Superior temporal gyrus (tissue), 1 donor: ENCODE measurements at regions not wholly inside any gene's neighbourhood (a gene's known extent, or its start where the extent isn't known, plus 50 kb on each side); places are given as distances from the start of the nearest gene placed in this dataset.

Experiments used
- DNase-seq: peaks from one replicate; pipeline ENCODE4 v3.0.0-alpha.2; 2016; ENCODE audit errors: extremely low spot score

DNA sequence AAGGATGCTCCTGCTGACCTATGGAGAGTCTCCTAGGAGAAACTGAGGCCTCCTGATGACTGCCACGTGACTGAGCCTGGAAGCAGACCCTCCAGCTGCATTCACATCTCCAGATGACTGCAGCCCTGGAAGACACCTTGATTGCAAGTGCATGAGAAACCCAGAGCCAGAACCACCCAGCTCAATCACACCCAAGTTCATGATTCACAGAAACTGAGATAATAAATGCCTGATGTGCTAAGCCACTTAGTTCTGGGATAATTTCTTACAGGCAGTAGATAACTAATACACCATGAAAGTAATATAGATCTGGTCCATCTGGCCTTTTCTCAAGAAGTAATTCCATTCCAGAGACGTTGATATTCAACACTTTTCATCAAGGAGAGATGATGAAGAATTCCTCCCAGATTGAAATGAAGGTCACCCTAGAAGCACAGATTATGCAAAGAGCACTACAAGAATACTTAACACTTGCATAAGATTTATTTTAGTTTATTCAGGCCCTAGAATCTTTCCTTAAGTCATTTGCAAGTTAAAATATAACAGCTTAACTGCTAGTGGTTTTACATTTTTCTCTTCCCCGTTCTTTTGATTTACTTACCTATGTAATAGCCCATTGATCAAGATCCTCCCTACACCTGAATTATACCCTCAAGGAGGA is 208.2 kb upstream of the INHBA start:
- no peak for DNase-seq

DNA sequence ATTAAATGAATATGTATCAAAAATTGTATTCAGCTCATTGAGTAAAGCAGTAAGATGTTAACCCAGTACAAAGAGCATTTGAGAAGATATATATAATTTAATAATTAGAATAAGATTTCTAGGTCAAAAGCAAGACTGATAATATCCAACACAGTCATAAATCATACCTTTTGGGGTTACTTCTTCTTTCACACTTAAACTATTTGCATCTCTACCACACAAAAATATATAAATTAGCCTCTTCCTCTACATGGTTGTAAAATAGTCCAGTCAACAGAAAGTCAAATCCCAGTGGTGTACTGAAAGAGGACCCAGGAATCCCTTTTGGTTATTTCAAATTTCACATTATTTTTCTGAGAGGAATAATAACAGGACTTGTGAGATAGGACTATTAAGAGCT is 204.6 kb upstream of the INHBA start:
- DNase-seq: no peak

DNA sequence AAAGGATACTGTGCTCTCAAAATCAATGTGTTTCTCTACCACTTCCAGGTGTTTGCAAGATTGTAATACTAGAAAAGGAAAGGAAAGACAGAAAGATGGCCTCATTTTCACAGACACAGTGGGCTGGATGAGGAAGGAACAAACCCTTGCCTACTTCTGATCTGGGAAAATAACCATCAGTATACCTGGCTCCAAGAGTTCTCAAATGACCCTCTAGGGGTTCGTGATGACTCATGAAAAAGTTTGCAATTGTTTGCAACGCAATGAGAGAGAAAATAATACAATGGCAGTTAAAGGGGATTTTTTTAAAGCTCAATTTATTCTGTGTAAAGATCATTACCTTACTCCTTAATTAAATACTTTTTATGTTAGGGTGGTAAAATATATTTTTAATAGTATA is 197.6 kb upstream of the INHBA start:
- no peak for DNase-seq

GRCh38 chr7:41899823-41900433 is 197.0 kb upstream of the INHBA start:
- no peak for DNase-seq

DNA sequence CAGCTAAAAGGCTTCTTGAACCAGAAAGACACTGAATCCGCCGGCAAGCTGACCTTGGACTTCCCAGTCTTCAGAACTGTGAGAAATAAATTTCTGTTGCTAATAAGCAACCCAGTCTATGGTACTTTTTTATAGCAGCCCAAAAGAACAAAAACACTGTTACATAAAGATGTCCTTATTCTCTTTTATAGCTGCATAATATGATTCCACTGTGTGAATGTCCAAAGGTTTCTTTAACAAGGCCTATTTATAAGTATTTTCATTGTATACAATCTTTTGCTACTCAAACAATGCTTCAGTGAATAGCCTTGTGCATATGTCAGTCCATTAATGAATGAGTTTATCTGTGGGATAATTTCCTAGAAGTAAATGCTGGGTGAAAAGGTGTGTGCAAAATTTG is 190.8 kb upstream of the INHBA start:
- DNase-seq: no peak

DNA sequence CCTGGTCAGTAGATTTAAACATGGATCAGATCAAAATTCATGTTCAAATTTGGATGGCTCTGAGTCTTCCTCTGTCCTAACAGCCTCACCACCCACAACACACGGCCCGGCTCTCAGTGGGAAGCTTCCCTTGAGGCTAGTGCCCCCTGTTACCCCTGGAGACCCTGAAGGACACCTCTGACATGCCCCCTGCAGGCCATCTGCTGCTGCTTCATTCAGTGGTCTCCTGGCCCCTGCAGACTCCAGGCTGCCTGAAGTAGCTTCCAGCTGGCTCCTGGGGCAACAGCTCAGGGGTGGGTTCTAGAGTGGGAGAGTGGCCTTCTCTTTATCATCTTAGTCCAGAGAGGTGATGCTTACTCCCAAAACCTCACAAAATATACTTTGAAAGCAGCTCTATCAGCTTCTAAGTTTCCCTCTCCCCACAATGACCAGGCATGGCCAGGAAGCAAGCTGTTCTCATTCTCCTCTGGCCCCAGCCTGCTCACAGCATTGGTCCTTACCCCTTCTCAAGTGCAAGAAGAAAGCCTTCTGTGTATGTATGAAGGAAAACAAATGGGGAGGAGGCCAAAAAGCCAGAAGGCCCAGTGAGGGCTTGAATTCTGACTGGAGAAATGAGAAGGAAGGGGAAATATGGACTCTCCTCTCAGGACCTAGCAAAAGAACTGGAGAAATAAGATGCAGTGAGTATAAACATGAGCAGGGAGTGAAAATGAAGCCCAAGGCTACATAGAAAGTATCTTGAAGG is 189.6 kb upstream of the INHBA start:
- DNase-seq: no peak

DNA sequence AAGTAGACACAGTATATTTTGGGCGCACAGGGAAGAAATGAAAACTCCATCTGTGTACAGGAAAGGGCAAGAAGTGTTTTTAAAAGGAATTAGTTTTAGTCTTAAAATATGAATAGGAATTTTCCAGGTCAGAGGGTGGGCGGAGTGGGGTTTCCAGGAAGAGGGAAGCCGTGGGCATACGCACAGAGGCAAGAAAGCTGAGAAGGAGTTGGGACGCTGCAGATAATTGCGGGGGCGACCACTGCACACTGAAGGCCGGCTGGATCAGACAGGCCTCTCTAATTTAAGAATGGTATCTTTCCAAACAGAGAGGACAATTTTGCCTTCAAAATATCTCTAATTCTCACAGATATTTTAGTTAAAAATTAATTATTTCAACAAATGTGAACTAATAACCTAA is 189.1 kb upstream of the INHBA start:
- no peak for DNase-seq

DNA sequence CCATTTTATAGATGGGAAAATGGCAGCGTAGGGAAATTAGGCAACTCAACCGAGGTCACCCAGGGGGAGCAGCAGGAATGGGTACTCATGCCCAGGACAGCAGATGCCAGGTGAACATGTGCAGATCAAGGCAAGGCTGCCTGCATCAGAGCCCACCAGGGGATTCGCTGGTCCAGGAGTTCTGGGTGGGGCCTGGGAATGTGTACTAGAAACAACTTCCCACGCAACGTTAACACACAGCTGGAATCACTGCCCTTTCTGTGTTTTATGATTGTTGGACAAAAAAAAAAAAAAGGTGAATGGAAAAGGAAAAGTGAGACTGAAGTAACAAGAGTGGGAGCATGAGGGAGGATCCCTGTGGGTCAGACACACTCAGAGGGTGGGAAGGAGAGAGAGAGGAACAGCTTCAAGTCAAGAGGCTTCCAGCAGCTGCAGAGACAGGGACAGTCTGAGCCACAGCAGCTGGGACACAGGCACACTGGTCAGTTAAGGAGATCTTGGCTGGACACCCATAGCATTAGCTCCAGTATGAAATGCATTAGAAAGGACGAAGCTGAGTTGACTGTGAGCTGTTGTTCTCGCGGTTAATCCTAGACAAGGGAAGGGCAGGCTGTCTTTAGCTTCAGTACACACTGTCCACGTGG is 187.9 kb upstream of the INHBA start:
- DNase-seq: no peak

GRCh38 chr7:41889472-41889871 is 186.6 kb upstream of the INHBA start:
- no peak for DNase-seq

DNA sequence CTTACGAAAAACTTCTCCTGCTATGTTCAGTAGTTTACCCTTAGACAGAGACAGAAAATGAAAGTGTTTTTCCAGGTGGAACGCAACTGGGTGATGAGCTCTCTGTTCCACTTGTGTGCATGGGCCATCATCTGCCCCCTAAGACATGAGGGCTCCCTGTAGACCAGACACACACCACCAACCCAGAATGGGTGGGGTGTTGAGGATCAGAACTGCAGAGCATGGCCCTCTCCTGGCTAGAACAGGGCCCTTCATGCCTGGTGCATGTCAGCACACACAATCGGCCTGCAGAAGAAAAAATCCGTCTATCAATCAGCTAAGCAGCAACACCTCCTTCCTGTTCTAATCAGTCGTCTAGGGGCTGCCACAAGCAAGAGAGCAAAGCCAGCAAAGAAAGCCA is 186.2 kb upstream of the INHBA start:
- no peak for DNase-seq

DNA sequence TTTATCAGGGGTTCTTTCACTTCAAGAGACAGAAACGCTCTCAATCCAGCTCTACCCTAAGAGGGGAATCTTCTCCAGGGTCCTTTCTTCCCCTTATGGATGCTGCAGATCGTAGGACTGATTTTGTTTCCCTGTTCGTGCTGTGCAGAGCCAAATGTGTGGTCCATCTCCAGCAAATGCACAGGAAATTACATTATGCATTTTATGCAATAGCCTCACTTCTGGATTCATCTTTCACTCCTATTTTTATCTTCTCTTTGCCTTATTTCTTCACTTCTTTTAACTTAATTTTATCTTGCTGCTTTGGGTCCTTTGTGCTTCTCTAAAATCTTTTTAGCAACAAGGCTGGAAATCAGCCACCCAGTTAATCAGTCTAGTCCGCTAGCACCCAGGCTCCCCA is 184.5 kb upstream of the INHBA start:
- DNase-seq: no peak

- DNase-seq: no peak
Measured at GRCh38 chr7:41886901-41887311, 184.0 kb upstream of the INHBA start.

DNA sequence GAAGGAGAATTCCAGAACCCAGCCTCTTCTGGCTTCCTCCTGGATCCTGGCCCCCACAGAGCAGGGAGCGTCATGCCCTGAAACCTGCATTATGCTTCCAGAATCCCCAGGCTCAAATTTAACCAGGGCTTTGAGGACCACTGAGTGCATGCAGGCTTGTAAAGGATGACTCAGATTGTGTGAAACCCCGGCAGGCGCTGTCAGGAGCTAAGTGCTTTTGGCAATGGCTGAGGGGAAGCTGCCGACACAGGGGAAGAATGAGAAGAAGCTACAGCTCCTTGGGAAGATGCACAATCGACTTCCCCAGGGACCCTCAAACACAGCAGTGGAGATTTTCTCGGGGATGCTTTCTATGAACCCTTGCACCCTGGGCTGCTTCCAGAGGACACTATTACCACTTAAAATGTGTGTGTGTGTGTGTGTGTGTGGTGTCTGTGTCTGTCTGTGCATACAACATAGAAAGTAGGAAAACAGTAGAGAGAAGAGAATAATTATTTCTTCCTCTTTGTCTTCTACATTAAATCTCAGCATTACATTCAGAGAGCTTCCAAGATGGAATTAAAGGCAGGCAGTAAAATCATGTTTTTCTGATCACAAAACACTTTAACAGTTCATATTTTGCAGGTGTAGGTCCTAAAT is 183.5 kb upstream of the INHBA start:
- no peak for DNase-seq

- DNase-seq: no peak
Measured at GRCh38 chr7:41885748-41886147, 182.9 kb upstream of the INHBA start.

GRCh38 chr7:41885078-41885477 is 182.2 kb upstream of the INHBA start:
- DNase-seq: no peak

DNA sequence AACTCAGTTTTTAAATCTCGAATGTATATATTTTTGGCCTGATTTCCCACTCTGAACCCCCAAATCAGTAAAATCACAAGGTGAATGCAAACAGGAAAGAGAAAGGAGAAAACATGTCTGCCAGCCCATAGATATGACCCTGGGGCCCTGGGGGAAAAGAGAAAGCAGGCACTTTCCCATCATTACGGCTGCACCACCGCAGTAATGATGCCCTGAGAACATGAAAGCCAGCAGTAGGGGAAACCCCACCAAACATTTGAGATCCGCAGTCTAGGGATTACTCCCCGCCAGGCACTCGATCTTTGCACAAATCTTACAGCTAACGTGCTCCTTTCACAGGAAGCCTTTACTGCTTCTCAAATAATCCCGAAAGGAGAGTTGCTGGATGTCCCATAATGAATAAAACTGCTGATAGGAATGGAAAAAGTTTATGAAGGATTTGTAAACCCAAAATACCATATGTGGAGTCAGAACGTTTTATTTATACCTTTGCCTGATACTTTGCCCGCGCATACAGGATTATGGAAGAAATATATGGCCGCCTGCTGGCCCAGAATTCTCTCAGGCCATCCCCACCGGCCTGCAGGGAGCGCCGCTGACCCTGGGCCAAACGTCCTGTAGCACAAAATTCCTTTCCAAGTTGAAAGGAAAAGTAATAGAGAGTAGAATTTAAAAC is 180.0 kb upstream of the INHBA start:
- DNase-seq: no peak

GRCh38 chr7:41882256-41882655 is 179.4 kb upstream of the INHBA start:
- no peak for DNase-seq

GRCh38 chr7:41881331-41882130 is 178.6 kb upstream of the INHBA start:
- no peak for DNase-seq

DNA sequence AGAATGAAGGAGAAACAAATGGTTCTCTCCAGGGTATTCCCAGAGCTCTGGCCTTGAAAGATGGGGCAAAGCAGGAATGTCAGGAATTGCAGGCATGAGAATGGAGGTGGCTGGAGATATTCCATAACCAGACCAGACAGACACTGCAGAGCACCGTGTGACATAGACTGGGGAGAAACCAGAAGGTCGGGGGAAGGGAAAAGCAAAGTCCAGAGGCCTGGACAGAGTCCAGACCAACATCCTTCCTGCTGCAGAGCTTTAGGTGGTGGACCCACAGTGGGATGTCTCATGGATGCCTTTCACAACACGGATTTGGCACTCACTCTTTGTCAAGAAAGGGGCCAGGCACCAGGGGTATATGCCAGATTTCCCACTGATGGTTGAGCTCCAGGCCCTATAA is 177.2 kb upstream of the INHBA start:
- DNase-seq: no peak

DNA sequence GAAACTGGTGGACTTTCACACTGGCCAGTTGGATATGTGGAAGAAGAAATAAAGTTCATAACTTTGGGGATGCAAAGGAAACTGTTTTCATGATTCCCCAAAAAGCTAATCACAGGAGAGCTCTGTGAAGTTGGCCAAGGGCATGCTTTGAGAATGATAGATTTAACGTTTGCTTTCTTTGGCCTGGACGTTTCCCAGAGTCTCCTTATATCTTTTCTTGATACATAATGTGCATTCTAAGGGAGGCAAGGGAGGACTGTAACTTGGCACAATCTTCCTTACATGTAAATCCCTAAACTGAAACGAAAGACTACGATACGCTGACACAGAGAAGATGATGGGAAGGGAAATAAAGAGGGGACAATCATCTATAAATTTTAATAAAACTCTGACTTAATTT is 176.5 kb upstream of the INHBA start:
- no peak for DNase-seq
